Nephron progenitor cell (in vitro differentiated cells): ENCODE measurements at regions not wholly inside any gene's neighbourhood (a gene's known extent, or its start where the extent isn't known, plus 50 kb on each side); places are given as distances from the start of the nearest gene placed in this dataset.

Experiments used
- DNase-seq: peaks from one replicate; pipeline ENCODE4 v3.0.0; 2021
- H3K27ac Mint-ChIP-seq: 2 replicates; pipeline ENCODE4 v1.8.0; 2021; ENCODE audit warnings: mild to moderate bottlenecking, moderate library complexity, mixed read lengths
- H3K27me3 Mint-ChIP-seq: 2 replicates; pipeline ENCODE4 v1.8.0; 2021; ENCODE audit warnings: mild to moderate bottlenecking, low read depth, mixed read lengths; ENCODE audit not compliant: poor library complexity
- H3K36me3 Mint-ChIP-seq: 2 replicates; pipeline ENCODE4 v1.8.0; 2021; ENCODE audit warnings: low read depth, mixed read lengths
- H3K4me1 Mint-ChIP-seq: 2 replicates; pipeline ENCODE4 v1.8.0; 2021; ENCODE audit warnings: mixed read lengths
- H3K4me3 Mint-ChIP-seq: 2 replicates; pipeline ENCODE4 v1.8.0; 2021; ENCODE audit warnings: mild to moderate bottlenecking, moderate library complexity, mixed read lengths
- H3K9me3 Mint-ChIP-seq: 2 replicates; pipeline ENCODE4 v1.8.0; 2021; ENCODE audit warnings: mild to moderate bottlenecking, moderate library complexity, mixed read lengths
- CTCF ChIP-seq: fragments of 200-600 bp; sonication (generic); IDR thresholded peaks from 2 replicates; pipeline ENCODE4 v1.5.0; 2021; ENCODE audit warnings: antibody characterized with exemption

GRCh38 chr3:155009217-155009616 lies 70.9 kb upstream of the MME start:
- no peak for TF ChIP-seq CTCF
- Mint-ChIP-seq H3K4me3 (no peak overlapping the region), H3K4me1 (peaks cover 52% of the 10 kb centered on the region), H3K9me3 (peaks cover 12% of the 10 kb centered on the region), H3K27ac (no peak overlapping the region), H3K36me3 (no peaks in the 10 kb centered on the region), H3K27me3 (peaks cover 2% of the 10 kb centered on the region)
- DNase-seq: no peak

GRCh38 chr3:155007729-155008128 lies 72.4 kb upstream of the MME start:
- DNase-seq: no peak
- peaks cover 6% of the 10 kb centered on the region for H3K36me3 Mint-ChIP-seq
- H3K27ac Mint-ChIP-seq: peak overlapping the region; percentile 85
- no peak overlapping the region for H3K4me3 Mint-ChIP-seq
- peaks cover 3% of the 10 kb centered on the region for H3K27me3 Mint-ChIP-seq
- peaks cover 44% of the 10 kb centered on the region for H3K4me1 Mint-ChIP-seq
- peaks cover 24% of the 10 kb centered on the region for H3K9me3 Mint-ChIP-seq
- no peak for TF ChIP-seq CTCF

- no peak overlapping the region for H3K27ac Mint-ChIP-seq
- peaks cover 6% of the 10 kb centered on the region for H3K36me3 Mint-ChIP-seq
- no peaks in the 10 kb centered on the region for H3K4me1 Mint-ChIP-seq
- no peak for DNase-seq
- H3K4me3 Mint-ChIP-seq: no peak overlapping the region
- peaks cover 3% of the 10 kb centered on the region for H3K27me3 Mint-ChIP-seq
- TF ChIP-seq CTCF: no peak
- peaks cover 25% of the 10 kb centered on the region for H3K9me3 Mint-ChIP-seq
Measured at GRCh38 chr3:155001289-155002010, 78.7 kb upstream of the MME start.

GRCh38 chr3:154992655-154993054 lies 87.5 kb upstream of the MME start:
- Mint-ChIP-seq H3K36me3 (peaks cover 12% of the 10 kb centered on the region), H3K27me3 (peaks cover 5% of the 10 kb centered on the region), H3K27ac (no peak overlapping the region), H3K4me3 (no peak overlapping the region), H3K4me1 (no peaks in the 10 kb centered on the region), H3K9me3 (peaks cover 26% of the 10 kb centered on the region)
- no peak for TF ChIP-seq CTCF
- DNase-seq: no peak

- no peak overlapping the region for H3K27ac Mint-ChIP-seq
- H3K27me3 Mint-ChIP-seq: peaks cover 2% of the 10 kb centered on the region
- H3K36me3 Mint-ChIP-seq: peaks cover 12% of the 10 kb centered on the region
- H3K4me1 Mint-ChIP-seq: no peaks in the 10 kb centered on the region
- H3K4me3 Mint-ChIP-seq: no peak overlapping the region
- TF ChIP-seq CTCF: no peak
- H3K9me3 Mint-ChIP-seq: peaks cover 38% of the 10 kb centered on the region
- DNase-seq: no peak
Measured at GRCh38 chr3:154990543-154990942, 89.6 kb upstream of the MME start.

- DNase-seq: no peak
- Mint-ChIP-seq H3K27me3 (no peaks in the 10 kb centered on the region), H3K4me1 (peaks cover 13% of the 10 kb centered on the region), H3K9me3 (peaks cover 44% of the 10 kb centered on the region), H3K4me3 (no peak overlapping the region), H3K36me3 (peaks cover 12% of the 10 kb centered on the region), H3K27ac (no peak overlapping the region)
- TF ChIP-seq CTCF: no peak
Measured at GRCh38 chr3:154987846-154988245, 92.3 kb upstream of the MME start.
